ENCODE measurements at regions not wholly inside any gene's neighbourhood (a gene's known extent, or its start where the extent isn't known, plus 50 kb on each side); places are given as distances from the start of the nearest gene placed in this dataset.

- in situ Hi-C loops (cut with HindIII; ENCODE audit: low sequenced_read_pairs), result no loop called here
Measured at GRCh38 chr19:29315556-29316190, 102.7 kb upstream of the UQCRFS1 start.

DNA sequence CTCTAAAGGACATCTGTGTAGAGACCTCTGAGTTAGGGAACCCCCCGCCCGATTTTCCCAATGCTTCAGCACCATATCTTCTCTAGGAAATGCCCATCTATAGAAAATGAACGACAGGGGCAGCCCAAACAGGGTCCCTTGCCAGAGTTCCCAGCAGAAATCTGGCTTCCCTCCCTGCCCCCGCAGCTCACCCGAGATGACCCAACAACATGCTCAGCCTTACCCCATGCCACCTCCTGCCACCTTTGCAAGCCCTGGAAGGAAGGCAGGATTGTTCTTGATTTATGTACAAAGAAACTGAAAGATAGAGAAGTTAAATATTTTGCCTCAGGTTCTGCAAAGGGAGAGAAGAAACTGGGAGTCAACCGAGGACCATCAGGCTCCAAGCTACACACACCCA lies 105.6 kb upstream of the UQCRFS1 start:
- in situ Hi-C loops (cut with HindIII; ENCODE audit: low sequenced_read_pairs), result no loop called here
- H3K4me3 ChIP-seq (ENCODE audit: low read depth, low read length), result no peak overlapping the region
- DNase-seq (ENCODE audit: low read depth), result no peak
- TF ChIP-seq CTCF (IDR thresholded peaks at IDR 0.05; ENCODE audit: low read depth, low read length, missing control alignments), result no peak

More at GRCh38 chr19:29315556-29316190, 102.7 kb upstream of the UQCRFS1 start:
- no peak overlapping the region for H3K4me3 ChIP-seq (ENCODE audit: low read depth, low read length)
- TF ChIP-seq CTCF (IDR thresholded peaks at IDR 0.05; ENCODE audit: low read depth, low read length, missing control alignments), result no peak
- no peak for DNase-seq (ENCODE audit: low read depth)

- no peak for TF ChIP-seq CTCF (IDR thresholded peaks at IDR 0.05; ENCODE audit: low read depth, low read length, missing control alignments)
- H3K4me3 ChIP-seq (ENCODE audit: low read depth, low read length), result no peak overlapping the region
- no peak for DNase-seq (ENCODE audit: low read depth)
- in situ Hi-C loops (cut with HindIII; ENCODE audit: low sequenced_read_pairs), result no loop called here
Measured at GRCh38 chr19:29320086-29320485, 107.1 kb upstream of the UQCRFS1 start.

DNA sequence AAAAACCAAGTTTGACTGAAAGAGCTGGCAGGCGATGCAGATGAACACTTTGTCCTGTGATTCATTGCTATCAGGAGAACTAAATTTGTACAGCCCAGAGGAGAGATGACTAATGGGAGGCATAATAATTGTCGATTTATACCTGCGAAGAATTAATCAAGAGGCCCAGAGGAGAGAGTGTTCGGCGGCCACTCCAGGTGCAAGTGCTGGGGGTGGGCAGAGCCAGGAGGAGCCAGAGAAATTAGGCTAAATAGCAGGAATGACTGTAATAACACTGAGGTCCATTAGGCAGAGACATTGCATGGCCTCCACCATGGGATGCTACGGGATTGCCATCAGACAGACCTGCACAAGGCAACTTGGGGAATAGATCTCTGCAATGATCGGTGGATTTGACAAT lies 107.7 kb upstream of the UQCRFS1 start:
- H3K4me3 ChIP-seq (ENCODE audit: low read depth, low read length), result no peak overlapping the region
- TF ChIP-seq CTCF (IDR thresholded peaks at IDR 0.05; ENCODE audit: low read depth, low read length, missing control alignments), result no peak
- in situ Hi-C loops (cut with HindIII; ENCODE audit: low sequenced_read_pairs), result no loop called here
- DNase-seq (ENCODE audit: low read depth), result no peak

GRCh38 chr19:29321116-29321515 lies 108.2 kb upstream of the UQCRFS1 start:
- no peak for TF ChIP-seq CTCF (IDR thresholded peaks at IDR 0.05; ENCODE audit: low read depth, low read length, missing control alignments)
- H3K4me3 ChIP-seq (ENCODE audit: low read depth, low read length), result no peak overlapping the region
- no peak for DNase-seq (ENCODE audit: low read depth)
- in situ Hi-C loops (cut with HindIII; ENCODE audit: low sequenced_read_pairs), result no loop called here

- no peak for TF ChIP-seq CTCF (IDR thresholded peaks at IDR 0.05; ENCODE audit: low read depth, low read length, missing control alignments)
- H3K4me3 ChIP-seq (ENCODE audit: low read depth, low read length), result no peak overlapping the region
- no peak for DNase-seq (ENCODE audit: low read depth)
- in situ Hi-C loops (cut with HindIII; ENCODE audit: low sequenced_read_pairs), result no loop called here
Measured at GRCh38 chr19:29323021-29323430, 110.1 kb upstream of the UQCRFS1 start.

Measured in astrocyte of the cerebellum (primary cell).